OCI-LY7 (cell line): ENCODE measurements at regions not wholly inside any gene's neighbourhood (a gene's known extent, or its start where the extent isn't known, plus 50 kb on each side); places are given as distances from the start of the nearest gene placed in this dataset.
"Not testable (repeated sequence)": the region's sequence is repeated elsewhere in the genome, so short reads cannot be mapped to it uniquely, and the experiment has no call there.

ENCODE experiments used
- BruUV-seq: library from RNA; stranded (reverse); fragments of 400-500 nt; replicated peaks from 2 replicates; lab custom pipeline; 2021; lab: Mats Ljungman, UMichigan
- CTCF ChIA-PET: fragments of 300-600 bp; sonication (Branson Sonifier 250); formaldehyde crosslinking; loops from one replicate; lab custom pipeline; 2022; ENCODE audit warnings: antibody characterized with exemption; ENCODE audit not compliant: unreplicated experiment; lab: Charles Lee
- POLR2A ChIA-PET: fragments of 300-600 bp; sonication (Branson Sonifier 250); formaldehyde crosslinking; loops from one replicate; lab custom pipeline; 2022; ENCODE audit warnings: antibody characterized with exemption; lab: Charles Lee
- DNase-seq: peaks from one replicate; pipeline ENCODE4 v3.0.0-alpha.2; 2015; ENCODE audit warnings: low spot score
- H2AFZ ChIP-seq: fragments of 200-600 bp; sonication (generic), shearing (Covaris generic); 2 replicates; pipeline ENCODE4 v1.6.1; 2014; ENCODE audit warnings: mild to moderate bottlenecking, antibody characterized with exemption, low read length, moderate library complexity
- H3K27ac ChIP-seq: fragments of 200-600 bp; sonication (generic); 2 replicates; pipeline ENCODE4 v1.5.1; 2014; ENCODE audit warnings: mixed run types, low read depth, mild to moderate bottlenecking, moderate library complexity, low read length, inconsistent platforms; ENCODE audit not compliant: poor library complexity, severe bottlenecking
- H3K36me3 ChIP-seq: fragments of 200-600 bp; sonication (generic); 2 replicates; pipeline ENCODE4 v1.6.1; 2014; ENCODE audit warnings: mild to moderate bottlenecking, antibody characterized with exemption, low read length, moderate library complexity, mixed read lengths; ENCODE audit not compliant: insufficient read depth
- H3K4me1 ChIP-seq: fragments of 200-600 bp; sonication (generic); 2 replicates; pipeline ENCODE4 v1.5.1; 2014; ENCODE audit warnings: mild to moderate bottlenecking, low read length; ENCODE audit not compliant: insufficient read depth, poor library complexity, severe bottlenecking
- H3K4me2 ChIP-seq: fragments of 200-600 bp; sonication (generic); 2 replicates; pipeline ENCODE4 v1.6.1; 2014; ENCODE audit warnings: mild to moderate bottlenecking, low read length
- H3K4me3 ChIP-seq: fragments of 200-600 bp; sonication (generic); 2 replicates; pipeline ENCODE4 v1.5.1; 2014; ENCODE audit warnings: mild to moderate bottlenecking, low read depth, low read length; ENCODE audit not compliant: poor library complexity, severe bottlenecking
- H3K79me2 ChIP-seq: fragments of 200-600 bp; sonication (generic); 2 replicates; pipeline ENCODE4 v1.6.1; 2016; ENCODE audit warnings: low read depth, mild to moderate bottlenecking, low read length, moderate library complexity, mixed read lengths; ENCODE audit not compliant: insufficient read depth
- H3K9me2 ChIP-seq: fragments of 200-600 bp; sonication (generic); 2 replicates; pipeline ENCODE4 v1.6.1; 2016; ENCODE audit warnings: mild to moderate bottlenecking, low read length, mixed read lengths; ENCODE audit not compliant: insufficient read depth
- H3K9me3 ChIP-seq: fragments of 200-600 bp; sonication (generic); 2 replicates; pipeline ENCODE4 v1.6.1; 2014; ENCODE audit warnings: mild to moderate bottlenecking, mixed run types, low read length, mixed read lengths
- H4K20me1 ChIP-seq: fragments of 200-600 bp; sonication (generic); 2 replicates; pipeline ENCODE4 v1.6.1; 2014; ENCODE audit warnings: mild to moderate bottlenecking, antibody characterized with exemption, low read length, moderate library complexity, mixed read lengths; ENCODE audit not compliant: insufficient read depth
- intact Hi-C: fragments of 100-400 bp; cut with micrococcal nuclease; formaldehyde crosslinking; loops from one replicate; pipeline ENCODE4 v1.10.0; 2022; ENCODE audit not compliant: unreplicated experiment
- TF ChIP-seq, protein P1 (sequence below): fragments of 200-600 bp; sonication (generic); conservative IDR thresholded peaks from 2 replicates; pipeline ENCODE4 v1.5.1; 2014; ENCODE audit warnings: mild to moderate bottlenecking, antibody characterized with exemption, low read length, moderate library complexity, mixed read lengths

GRCh38 chr9:39809401-39810226, 454.1 kb downstream of the SPATA31A1 start:
- H3K9me2 ChIP-seq, H3K36me3 ChIP-seq, H3K4me1 ChIP-seq, H3K9me3 ChIP-seq, POLR2A ChIA-PET, H3K79me2 ChIP-seq, intact Hi-C loops, H4K20me1 ChIP-seq, CTCF ChIA-PET: not testable (repeated sequence)
- Histone ChIP-seq H2AFZ (peak overlapping the region; percentile 76; the same call in 1 of the 2 replicates), H3K27ac (peak overlapping the region; percentile 61), H3K4me3 (peak overlapping the region; percentile 69), H3K4me2 (peak overlapping the region; percentile 62; the same call in 1 of the 2 replicates)
- DNase-seq: peak; percentile 32
- BruUV-seq: TSS peak; percentile 66

DNA sequence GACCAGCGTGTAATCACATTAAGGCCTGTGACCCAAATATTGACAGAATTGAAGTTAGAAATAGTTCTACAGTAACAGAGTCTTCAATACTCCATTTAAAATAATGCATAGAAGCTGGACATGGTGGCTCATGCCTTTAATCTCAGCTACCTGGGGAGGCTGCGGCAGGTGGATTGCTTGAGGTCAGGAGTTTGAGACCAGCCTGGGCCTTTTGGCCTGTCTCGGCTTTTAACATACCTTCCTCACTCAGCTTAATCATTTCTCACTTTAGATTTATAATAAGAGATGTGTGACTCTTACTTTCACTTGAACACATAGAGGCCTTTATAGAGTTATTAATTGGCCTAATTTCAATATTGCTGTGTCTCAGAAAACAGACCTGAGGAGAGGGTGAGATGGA, 454.9 kb downstream of the SPATA31A1 start:
- H4K20me1 ChIP-seq, H3K36me3 ChIP-seq, H3K4me3 ChIP-seq, CTCF ChIA-PET, H3K4me2 ChIP-seq, intact Hi-C loops, H2AFZ ChIP-seq, H3K9me3 ChIP-seq, H3K9me2 ChIP-seq, BruUV-seq, H3K4me1 ChIP-seq, DNase-seq, H3K79me2 ChIP-seq, H3K27ac ChIP-seq, POLR2A ChIA-PET: not testable (repeated sequence)

- H3K9me2 ChIP-seq, H3K79me2 ChIP-seq, H3K4me2 ChIP-seq, CTCF ChIA-PET, H4K20me1 ChIP-seq, DNase-seq, H3K4me3 ChIP-seq, H3K4me1 ChIP-seq, H2AFZ ChIP-seq, H3K36me3 ChIP-seq, intact Hi-C loops, BruUV-seq, H3K9me3 ChIP-seq, POLR2A ChIA-PET, H3K27ac ChIP-seq: not testable (repeated sequence)
Observed at GRCh38 chr9:39811615-39812014, 456.1 kb downstream of the SPATA31A1 start.

DNA sequence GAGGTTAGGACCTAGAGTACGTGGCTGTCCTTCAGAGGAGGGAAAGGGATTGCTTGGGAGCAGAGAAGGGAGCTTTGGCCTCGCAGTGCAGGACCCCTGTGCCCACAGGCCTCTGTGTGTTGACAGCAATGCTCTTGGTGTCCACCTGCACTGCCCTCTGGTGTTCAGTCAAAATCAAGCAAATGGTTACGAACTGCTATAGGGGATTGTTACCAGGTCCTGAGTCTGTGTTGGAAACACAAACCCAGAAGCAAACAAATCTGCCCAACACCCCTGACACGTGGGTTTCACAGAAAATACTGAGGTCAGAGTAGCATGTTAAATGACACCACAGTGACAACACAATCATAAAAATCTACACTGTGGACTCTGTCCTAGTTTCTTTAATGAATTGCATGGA, 473.0 kb downstream of the SPATA31A1 start:
- POLR2A ChIA-PET, H4K20me1 ChIP-seq, H3K9me3 ChIP-seq, DNase-seq, intact Hi-C loops, H3K79me2 ChIP-seq, CTCF ChIA-PET, H3K4me1 ChIP-seq, H3K4me3 ChIP-seq, BruUV-seq, H3K4me2 ChIP-seq, H3K36me3 ChIP-seq, H2AFZ ChIP-seq, H3K9me2 ChIP-seq, H3K27ac ChIP-seq: not testable (repeated sequence)
- TF ChIP-seq, protein P1, sequence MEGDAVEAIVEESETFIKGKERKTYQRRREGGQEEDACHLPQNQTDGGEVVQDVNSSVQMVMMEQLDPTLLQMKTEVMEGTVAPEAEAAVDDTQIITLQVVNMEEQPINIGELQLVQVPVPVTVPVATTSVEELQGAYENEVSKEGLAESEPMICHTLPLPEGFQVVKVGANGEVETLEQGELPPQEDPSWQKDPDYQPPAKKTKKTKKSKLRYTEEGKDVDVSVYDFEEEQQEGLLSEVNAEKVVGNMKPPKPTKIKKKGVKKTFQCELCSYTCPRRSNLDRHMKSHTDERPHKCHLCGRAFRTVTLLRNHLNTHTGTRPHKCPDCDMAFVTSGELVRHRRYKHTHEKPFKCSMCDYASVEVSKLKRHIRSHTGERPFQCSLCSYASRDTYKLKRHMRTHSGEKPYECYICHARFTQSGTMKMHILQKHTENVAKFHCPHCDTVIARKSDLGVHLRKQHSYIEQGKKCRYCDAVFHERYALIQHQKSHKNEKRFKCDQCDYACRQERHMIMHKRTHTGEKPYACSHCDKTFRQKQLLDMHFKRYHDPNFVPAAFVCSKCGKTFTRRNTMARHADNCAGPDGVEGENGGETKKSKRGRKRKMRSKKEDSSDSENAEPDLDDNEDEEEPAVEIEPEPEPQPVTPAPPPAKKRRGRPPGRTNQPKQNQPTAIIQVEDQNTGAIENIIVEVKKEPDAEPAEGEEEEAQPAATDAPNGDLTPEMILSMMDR: 0 out of 2 replicates have a peak, but pooled peaks have one; percentile 27
